ENCODE measurements at regions not wholly inside any gene's neighbourhood (a gene's known extent, or its start where the extent isn't known, plus 50 kb on each side); places are given as distances from the start of the nearest gene placed in this dataset.
A peak's percentile ranks its signal among the peaks of the same experiment; 100 is the strongest.

DNA sequence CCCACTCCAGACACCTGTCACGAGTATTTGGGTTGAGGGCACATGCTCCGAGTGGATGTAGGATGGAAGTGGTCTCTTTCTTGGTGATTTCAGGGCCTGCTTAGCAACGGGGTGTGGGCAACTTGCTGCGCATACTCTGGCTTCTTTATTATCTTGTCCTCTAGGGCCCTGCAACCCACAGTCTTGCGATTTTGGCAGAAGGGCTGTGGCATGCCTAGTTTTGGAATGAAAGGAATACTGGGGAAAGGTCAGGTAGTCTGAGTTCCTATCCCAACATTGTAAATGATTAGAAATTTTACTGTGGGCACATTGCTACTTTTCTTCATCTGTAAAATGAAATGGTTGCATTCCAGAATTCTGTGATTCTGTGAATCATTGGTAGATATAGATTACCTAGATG, 74.3 kb downstream of the ACTBL2 start:
- Histone ChIP-seq H3K4me3 (no peak overlapping the region), H3K27me3 (no peaks in the 10 kb centered on the region), H3K9me3 (no peaks in the 10 kb centered on the region), H3K36me3 (no peaks in the 10 kb centered on the region), H3K4me1 (peaks cover 26 to 51% (median 29%) of the 10 kb centered on the region in 4 donors), H3K27ac (replicated peaks in 1 of 4) (peak overlapping the region in 3 of 4 donors; percentile 20 to 22 (median 21))
- WGBS: 91% methylated on average over 5 of the region's 5 CpGs
- intact Hi-C loops (cut with DNase I): no loop called here
- TF ChIP-seq POLR2A (IDR thresholded peaks at IDR 0.05; ENCODE audit: low read depth) (no peak), POLR2AphosphoS5 (IDR thresholded peaks at IDR 0.05) (no peak)
- no peak for DNase-seq (ENCODE audit: extremely low spot score)

DNA sequence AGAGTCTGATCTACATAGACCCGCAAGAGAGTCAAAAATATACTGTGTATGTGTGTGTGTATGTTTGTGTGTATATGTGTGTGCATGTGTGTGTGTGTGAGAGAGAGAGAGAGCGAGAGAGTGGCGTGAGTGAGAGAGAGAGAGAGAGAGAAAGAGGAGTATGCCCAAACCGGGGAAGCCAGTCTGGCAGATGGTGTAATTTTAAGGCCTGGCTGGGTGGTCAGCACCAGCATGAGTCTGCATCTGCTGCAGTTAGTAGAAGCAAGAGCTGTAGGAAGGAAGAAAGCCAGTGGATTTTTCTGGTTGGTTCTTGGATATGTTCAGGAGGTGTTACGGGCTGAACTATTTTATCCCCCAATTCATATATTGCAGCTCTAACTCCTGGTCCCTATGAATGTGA, 75.2 kb downstream of the ACTBL2 start:
- 89% methylated on average over 5 of the region's 5 CpGs for WGBS
- intact Hi-C loops (cut with DNase I): no loop called here

GRCh38 chr5:57406641-57407040, 76.0 kb downstream of the ACTBL2 start:
- H3K27ac ChIP-seq (replicated peaks in 1 of 4): no peak overlapping the region

More for the DNA sequence above, 75.2 kb downstream of the ACTBL2 start:
- H3K36me3 ChIP-seq: no peaks in the 10 kb centered on the region
- H3K9me3 ChIP-seq: no peaks in the 10 kb centered on the region
- H3K27ac ChIP-seq (replicated peaks in 1 of 4): no peak overlapping the region
- DNase-seq (ENCODE audit: extremely low spot score): no peak
- TF ChIP-seq POLR2AphosphoS5 (IDR thresholded peaks at IDR 0.05) (no peak), EP300 (IDR thresholded peaks at IDR 0.05) (no peak), POLR2A (IDR thresholded peaks at IDR 0.05; ENCODE audit: low read depth) (no peak)
- TF ChIP-seq, protein P1, sequence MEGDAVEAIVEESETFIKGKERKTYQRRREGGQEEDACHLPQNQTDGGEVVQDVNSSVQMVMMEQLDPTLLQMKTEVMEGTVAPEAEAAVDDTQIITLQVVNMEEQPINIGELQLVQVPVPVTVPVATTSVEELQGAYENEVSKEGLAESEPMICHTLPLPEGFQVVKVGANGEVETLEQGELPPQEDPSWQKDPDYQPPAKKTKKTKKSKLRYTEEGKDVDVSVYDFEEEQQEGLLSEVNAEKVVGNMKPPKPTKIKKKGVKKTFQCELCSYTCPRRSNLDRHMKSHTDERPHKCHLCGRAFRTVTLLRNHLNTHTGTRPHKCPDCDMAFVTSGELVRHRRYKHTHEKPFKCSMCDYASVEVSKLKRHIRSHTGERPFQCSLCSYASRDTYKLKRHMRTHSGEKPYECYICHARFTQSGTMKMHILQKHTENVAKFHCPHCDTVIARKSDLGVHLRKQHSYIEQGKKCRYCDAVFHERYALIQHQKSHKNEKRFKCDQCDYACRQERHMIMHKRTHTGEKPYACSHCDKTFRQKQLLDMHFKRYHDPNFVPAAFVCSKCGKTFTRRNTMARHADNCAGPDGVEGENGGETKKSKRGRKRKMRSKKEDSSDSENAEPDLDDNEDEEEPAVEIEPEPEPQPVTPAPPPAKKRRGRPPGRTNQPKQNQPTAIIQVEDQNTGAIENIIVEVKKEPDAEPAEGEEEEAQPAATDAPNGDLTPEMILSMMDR (IDR thresholded peaks at IDR 0.05): no peak
- H3K4me1 ChIP-seq: peaks cover 26 to 51% (median 29%) of the 10 kb centered on the region in 4 donors
- no peak overlapping the region for H3K4me3 ChIP-seq
- H3K27me3 ChIP-seq: no peaks in the 10 kb centered on the region

GRCh38 chr5:57405984-57406383, 76.6 kb downstream of the ACTBL2 start:
- no peak for DNase-seq (ENCODE audit: extremely low spot score)
- H3K36me3 ChIP-seq: no peaks in the 10 kb centered on the region
- no peaks in the 10 kb centered on the region for H3K27me3 ChIP-seq
- TF ChIP-seq, protein P1 (IDR thresholded peaks at IDR 0.05): no peak
- TF ChIP-seq POLR2A (IDR thresholded peaks at IDR 0.05; ENCODE audit: low read depth) (no peak), EP300 (IDR thresholded peaks at IDR 0.05) (no peak), POLR2AphosphoS5 (IDR thresholded peaks at IDR 0.05) (no peak)
- peaks cover 21 to 38% (median 28%) of the 10 kb centered on the region in 4 donors for H3K4me1 ChIP-seq
- no peaks in the 10 kb centered on the region for H3K9me3 ChIP-seq
- H3K27ac ChIP-seq (replicated peaks in 1 of 4): no peak overlapping the region
- H3K4me3 ChIP-seq: no peak overlapping the region
- intact Hi-C loops (cut with DNase I): no loop called here

More at GRCh38 chr5:57406641-57407040, 76.0 kb downstream of the ACTBL2 start:
- Histone ChIP-seq H3K4me1 (peaks cover 26 to 44% (median 29%) of the 10 kb centered on the region in 4 donors), H3K4me3 (no peak overlapping the region), H3K9me3 (no peaks in the 10 kb centered on the region), H3K27me3 (no peaks in the 10 kb centered on the region), H3K36me3 (no peaks in the 10 kb centered on the region)
- WGBS: 60% methylated on average over 2 of the region's 2 CpGs
- TF ChIP-seq POLR2A (IDR thresholded peaks at IDR 0.05; ENCODE audit: low read depth) (no peak), POLR2AphosphoS5 (IDR thresholded peaks at IDR 0.05) (no peak), EP300 (IDR thresholded peaks at IDR 0.05) (no peak)
- TF ChIP-seq, protein P1 (IDR thresholded peaks at IDR 0.05): no peak
- no peak for DNase-seq (ENCODE audit: extremely low spot score)
- intact Hi-C loops (cut with DNase I): no loop called here

DNA sequence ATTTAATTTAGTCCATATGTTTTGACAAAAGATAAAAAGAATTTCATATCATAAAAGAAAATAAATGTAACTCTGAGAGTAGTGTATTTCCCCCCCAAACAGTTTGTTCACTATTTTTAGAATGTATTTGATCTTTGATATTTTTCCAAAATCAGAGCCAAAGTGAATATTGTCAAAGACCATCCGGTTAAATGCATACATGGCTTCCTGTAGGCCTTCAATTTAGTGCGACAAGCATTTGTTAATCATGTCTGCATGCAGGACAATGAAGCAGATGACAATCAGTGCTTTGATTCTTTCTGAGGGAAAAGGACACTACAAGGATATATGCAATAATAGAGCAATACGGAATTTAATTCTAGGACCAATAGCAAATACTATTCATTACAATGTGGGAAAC, 79.8 kb downstream of the ACTBL2 start:
- TF ChIP-seq, protein P1 (IDR thresholded peaks at IDR 0.05): no peak
- TF ChIP-seq POLR2A (IDR thresholded peaks at IDR 0.05; ENCODE audit: low read depth): no peak
- TF ChIP-seq EP300 (IDR thresholded peaks at IDR 0.05): no peak
- no peak for TF ChIP-seq POLR2AphosphoS5 (IDR thresholded peaks at IDR 0.05)
- DNase-seq (ENCODE audit: extremely low spot score): no peak

More for the DNA sequence above, 79.8 kb downstream of the ACTBL2 start:
- Histone ChIP-seq H3K4me1 (peaks cover 2 to 14% (median 9%) of the 10 kb centered on the region in 4 donors), H3K9me3 (no peaks in the 10 kb centered on the region), H3K4me3 (no peak overlapping the region), H3K27me3 (no peaks in the 10 kb centered on the region), H3K27ac (replicated peaks in 1 of 4) (no peak overlapping the region), H3K36me3 (no peaks in the 10 kb centered on the region)
- WGBS: 84% methylated on average over 3 of the region's 3 CpGs
- intact Hi-C loops (cut with DNase I): no loop called here
